Fibroblast of villous mesenchyme (primary cell): ENCODE measurements at regions not wholly inside any gene's neighbourhood (a gene's known extent, or its start where the extent isn't known, plus 50 kb on each side); places are given as distances from the start of the nearest gene placed in this dataset.

ENCODE experiments used
- DNase-seq: peaks from one replicate; pipeline ENCODE4 v3.0.0-alpha.2; 2010; ENCODE audit warnings: low read depth
- H3K4me3 ChIP-seq: 2 replicates; pipeline ENCODE4 v1.5.1; 2011; ENCODE audit warnings: low read depth, mild to moderate bottlenecking, low read length
- TF ChIP-seq, protein P1 (sequence below): IDR thresholded peaks from 2 replicates; pipeline ENCODE4 v1.5.1; 2012; ENCODE audit warnings: low read depth, mild to moderate bottlenecking, low read length; ENCODE audit not compliant: insufficient read depth

DNA sequence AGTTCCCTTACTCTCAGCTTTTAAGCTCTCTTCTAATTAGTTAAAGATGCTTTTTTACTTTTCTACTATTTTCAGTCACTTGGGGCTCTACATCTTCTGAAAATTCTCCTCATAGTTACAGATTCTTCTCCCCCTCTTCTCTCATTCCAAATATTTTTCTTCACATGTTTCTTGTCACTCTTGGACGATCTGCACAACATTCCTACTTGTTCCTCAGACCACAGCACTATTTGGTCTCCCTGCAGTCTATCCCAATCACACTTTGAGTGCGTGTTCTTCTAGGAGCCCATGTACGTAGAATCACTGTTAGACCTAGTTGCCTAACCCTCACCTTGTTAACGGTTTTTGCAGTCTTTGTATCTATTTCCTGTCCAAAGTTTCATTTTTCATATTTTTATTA, 222.5 kb upstream of the SPRY2 start:
- TF ChIP-seq, protein P1, sequence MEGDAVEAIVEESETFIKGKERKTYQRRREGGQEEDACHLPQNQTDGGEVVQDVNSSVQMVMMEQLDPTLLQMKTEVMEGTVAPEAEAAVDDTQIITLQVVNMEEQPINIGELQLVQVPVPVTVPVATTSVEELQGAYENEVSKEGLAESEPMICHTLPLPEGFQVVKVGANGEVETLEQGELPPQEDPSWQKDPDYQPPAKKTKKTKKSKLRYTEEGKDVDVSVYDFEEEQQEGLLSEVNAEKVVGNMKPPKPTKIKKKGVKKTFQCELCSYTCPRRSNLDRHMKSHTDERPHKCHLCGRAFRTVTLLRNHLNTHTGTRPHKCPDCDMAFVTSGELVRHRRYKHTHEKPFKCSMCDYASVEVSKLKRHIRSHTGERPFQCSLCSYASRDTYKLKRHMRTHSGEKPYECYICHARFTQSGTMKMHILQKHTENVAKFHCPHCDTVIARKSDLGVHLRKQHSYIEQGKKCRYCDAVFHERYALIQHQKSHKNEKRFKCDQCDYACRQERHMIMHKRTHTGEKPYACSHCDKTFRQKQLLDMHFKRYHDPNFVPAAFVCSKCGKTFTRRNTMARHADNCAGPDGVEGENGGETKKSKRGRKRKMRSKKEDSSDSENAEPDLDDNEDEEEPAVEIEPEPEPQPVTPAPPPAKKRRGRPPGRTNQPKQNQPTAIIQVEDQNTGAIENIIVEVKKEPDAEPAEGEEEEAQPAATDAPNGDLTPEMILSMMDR, result no peak
- H3K4me3 ChIP-seq, result no peak overlapping the region
- no peak for DNase-seq

DNA sequence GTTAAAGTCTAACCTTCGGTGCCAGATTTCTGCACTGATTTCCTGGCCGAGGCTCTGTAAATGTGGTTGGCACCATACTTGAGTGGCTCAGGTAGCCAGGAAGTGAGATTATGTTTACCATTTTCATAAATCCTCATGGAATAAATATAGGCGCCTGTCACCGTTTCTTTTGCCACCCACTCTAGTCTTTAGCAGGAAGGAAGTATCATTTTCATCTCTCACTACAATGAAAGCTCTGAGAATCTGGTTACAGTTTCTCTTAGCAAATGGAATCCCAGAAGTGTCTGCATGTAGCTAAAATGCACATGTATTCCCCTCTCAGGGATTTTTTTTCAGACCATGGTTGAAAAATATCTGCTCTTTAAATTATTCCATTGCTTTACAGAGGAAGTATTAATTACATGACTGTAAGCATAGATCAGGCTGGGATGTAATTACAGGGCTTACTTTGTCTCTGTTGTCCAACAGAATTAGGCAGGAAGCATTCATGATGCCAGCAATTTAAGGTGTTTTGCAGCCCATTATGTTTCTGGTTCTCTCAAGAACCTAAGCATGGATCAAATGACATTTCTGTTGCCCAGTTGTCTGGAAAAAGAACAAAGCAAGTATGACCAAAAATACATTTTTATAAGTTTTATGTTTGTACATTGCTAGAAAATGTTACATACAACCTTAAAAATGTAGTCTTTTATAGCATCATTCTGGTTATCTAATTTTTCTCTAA, 221.7 kb upstream of the SPRY2 start:
- DNase-seq, result no peak
- no peak overlapping the region for H3K4me3 ChIP-seq
- TF ChIP-seq, protein P1, result no peak

DNA sequence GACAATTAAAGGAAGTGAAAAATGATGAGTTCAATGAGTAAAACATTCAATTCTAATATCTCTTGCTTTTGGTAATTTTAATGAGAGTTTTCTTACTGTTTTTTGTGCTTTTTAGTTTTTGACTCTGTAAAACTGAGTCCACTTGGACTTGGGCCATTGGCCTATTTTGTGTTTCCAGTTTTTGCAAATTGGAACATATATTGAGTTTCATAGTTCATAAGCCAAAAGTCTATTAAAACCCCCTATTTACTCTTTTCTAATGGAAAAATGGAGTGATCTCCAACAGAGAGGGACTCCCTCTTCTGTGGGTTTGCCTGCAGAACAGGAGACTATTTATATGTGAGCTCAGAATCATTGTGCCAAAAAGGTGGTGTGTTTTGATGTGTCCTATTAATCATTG, 219.7 kb upstream of the SPRY2 start:
- TF ChIP-seq, protein P1, result no peak
- DNase-seq, result no peak
- H3K4me3 ChIP-seq, result no peak overlapping the region

DNA sequence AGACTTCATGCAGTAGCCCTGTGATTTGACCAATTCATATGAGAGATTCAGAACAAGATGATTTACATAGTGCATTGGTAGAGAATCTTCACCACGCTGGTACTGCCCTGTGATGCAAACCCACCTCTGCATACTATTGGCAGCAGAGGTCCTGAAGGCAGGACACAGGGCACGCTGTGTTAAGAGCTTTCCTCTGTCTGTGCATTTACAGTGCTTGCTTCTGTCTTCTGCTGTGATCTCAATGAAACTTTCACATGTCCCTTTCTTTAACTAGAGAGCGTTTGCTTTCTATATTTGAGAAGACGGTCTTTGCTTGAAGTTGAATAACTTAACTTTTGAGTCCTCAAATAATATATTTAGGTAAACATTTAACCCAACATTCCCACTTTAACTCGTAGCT, 219.0 kb upstream of the SPRY2 start:
- no peak overlapping the region for H3K4me3 ChIP-seq
- no peak for DNase-seq
- TF ChIP-seq, protein P1, result no peak

GRCh38 chr13:80558074-80558473, 217.1 kb upstream of the SPRY2 start:
- no peak for DNase-seq
- H3K4me3 ChIP-seq, result no peak overlapping the region

GRCh38 chr13:80555796-80556678, 215.1 kb upstream of the SPRY2 start:
- H3K4me3 ChIP-seq, result no peak overlapping the region
- DNase-seq, result no peak
- TF ChIP-seq, protein P1, result no peak

More at GRCh38 chr13:80558074-80558473, 217.1 kb upstream of the SPRY2 start:
- TF ChIP-seq, protein P1, result no peak
